ENCODE measurements at regions not wholly inside any gene's neighbourhood (a gene's known extent, or its start where the extent isn't known, plus 50 kb on each side); places are given as distances from the start of the nearest gene placed in this dataset.
A peak's percentile ranks its signal among the peaks of the same experiment; 100 is the strongest.
"Not testable (repeated sequence)": the region's sequence is repeated elsewhere in the genome, so short reads cannot be mapped to it uniquely, and the experiment has no call there.

DNA sequence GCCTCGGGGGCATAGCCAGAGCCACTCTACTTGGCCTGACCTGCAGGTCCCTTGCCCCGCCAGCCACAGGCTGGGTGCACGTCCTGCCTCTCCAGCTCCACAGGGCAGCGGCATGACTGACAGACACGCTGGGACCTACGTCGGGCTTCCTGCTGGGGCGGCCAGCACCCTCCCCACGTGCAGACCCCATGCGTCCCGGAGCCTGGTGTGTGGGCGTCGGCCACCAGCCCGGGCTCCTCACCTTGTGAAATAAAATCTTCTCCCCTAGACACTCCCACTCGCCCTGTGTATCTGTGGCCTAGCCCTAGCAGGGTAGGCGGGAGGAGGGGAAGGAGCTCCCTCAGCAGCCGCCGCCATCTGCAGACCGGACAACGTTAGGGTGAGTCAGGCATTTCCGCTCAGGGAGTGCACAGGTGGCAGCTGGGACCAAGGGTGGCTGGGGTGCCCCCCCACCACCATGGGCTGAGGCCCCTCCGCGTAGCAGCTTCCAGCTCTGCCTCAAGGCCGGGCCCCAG, 119.5 kb downstream of the IGLL1 start:
- H3K79me2 ChIP-seq (ENCODE audit: insufficient read depth, low read depth, low read length); H3K36me3 ChIP-seq (ENCODE audit: insufficient read depth, low read length); POLR2A ChIA-PET; BruUV-seq (replicated peaks); H3K4me2 ChIP-seq (ENCODE audit: low read length); H3K9me2 ChIP-seq (ENCODE audit: insufficient read depth, low read length); H3K4me1 ChIP-seq (ENCODE audit: insufficient read depth, low read length, poor library complexity, severe bottlenecking); H2AFZ ChIP-seq (ENCODE audit: low read length); CTCF ChIA-PET (ENCODE audit: unreplicated experiment); intact Hi-C loops (cut with micrococcal nuclease; ENCODE audit: unreplicated experiment); H4K20me1 ChIP-seq (ENCODE audit: insufficient read depth, low read length); H3K4me3 ChIP-seq (ENCODE audit: low read depth, low read length, poor library complexity, severe bottlenecking); H3K9me3 ChIP-seq (ENCODE audit: low read length); H3K27ac ChIP-seq (ENCODE audit: low read depth, low read length, poor library complexity, severe bottlenecking): not testable (repeated sequence)
- peak; percentile 16 for DNase-seq (ENCODE audit: low spot score)

DNA sequence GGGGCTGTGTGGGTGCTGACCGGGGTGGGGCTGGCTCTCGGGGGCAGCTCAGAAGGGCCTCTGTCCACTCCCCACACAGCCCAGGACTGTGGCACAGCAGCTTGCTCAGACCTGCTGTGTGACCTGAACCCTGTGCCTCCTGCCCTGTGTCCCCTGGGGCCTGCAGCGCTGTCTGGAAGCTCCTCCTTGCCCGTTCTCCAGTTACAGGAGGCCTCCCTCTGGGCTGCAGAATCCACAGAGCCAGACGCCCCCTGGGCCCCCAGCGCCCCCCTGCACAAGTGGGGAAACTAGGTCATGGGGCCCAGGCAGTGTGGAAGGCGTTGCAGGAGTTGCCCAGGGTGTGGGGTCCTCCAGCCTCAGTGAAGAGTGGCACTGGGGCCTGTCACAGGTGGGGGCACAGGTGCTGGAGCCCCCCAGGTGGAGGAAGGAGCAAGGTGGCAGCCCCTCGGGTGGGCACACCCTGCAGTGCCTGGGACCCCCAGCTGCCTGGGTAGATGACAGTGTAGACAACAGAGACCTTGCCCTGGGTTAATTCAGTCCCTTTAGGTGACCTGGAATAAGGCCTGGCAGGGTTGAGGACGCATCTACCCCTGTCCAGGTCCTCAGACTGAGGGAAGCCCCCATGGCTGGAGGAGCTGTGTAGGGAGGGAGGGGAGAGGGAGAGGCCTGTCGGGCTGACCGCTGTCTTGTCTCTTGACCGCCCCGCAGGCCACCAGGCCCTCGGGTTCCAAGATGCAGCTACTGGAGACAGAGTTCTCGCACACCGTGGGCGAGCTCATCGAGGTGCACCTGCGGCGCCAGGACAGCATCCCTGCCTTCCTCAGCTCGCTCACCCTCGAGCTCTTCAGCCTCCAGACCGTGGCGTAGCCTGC, 120.2 kb downstream of the IGLL1 start:
- POLR2A ChIA-PET; H3K9me2 ChIP-seq (ENCODE audit: insufficient read depth, low read length); CTCF ChIA-PET (ENCODE audit: unreplicated experiment); H2AFZ ChIP-seq (ENCODE audit: low read length); H3K79me2 ChIP-seq (ENCODE audit: insufficient read depth, low read depth, low read length); H4K20me1 ChIP-seq (ENCODE audit: insufficient read depth, low read length); H3K4me2 ChIP-seq (ENCODE audit: low read length); DNase-seq (ENCODE audit: low spot score); BruUV-seq (replicated peaks); intact Hi-C loops (cut with micrococcal nuclease; ENCODE audit: unreplicated experiment); H3K36me3 ChIP-seq (ENCODE audit: insufficient read depth, low read length); H3K27ac ChIP-seq (ENCODE audit: low read depth, low read length, poor library complexity, severe bottlenecking); H3K9me3 ChIP-seq (ENCODE audit: low read length); H3K4me3 ChIP-seq (ENCODE audit: low read depth, low read length, poor library complexity, severe bottlenecking); H3K4me1 ChIP-seq (ENCODE audit: insufficient read depth, low read length, poor library complexity, severe bottlenecking): not testable (repeated sequence)

DNA sequence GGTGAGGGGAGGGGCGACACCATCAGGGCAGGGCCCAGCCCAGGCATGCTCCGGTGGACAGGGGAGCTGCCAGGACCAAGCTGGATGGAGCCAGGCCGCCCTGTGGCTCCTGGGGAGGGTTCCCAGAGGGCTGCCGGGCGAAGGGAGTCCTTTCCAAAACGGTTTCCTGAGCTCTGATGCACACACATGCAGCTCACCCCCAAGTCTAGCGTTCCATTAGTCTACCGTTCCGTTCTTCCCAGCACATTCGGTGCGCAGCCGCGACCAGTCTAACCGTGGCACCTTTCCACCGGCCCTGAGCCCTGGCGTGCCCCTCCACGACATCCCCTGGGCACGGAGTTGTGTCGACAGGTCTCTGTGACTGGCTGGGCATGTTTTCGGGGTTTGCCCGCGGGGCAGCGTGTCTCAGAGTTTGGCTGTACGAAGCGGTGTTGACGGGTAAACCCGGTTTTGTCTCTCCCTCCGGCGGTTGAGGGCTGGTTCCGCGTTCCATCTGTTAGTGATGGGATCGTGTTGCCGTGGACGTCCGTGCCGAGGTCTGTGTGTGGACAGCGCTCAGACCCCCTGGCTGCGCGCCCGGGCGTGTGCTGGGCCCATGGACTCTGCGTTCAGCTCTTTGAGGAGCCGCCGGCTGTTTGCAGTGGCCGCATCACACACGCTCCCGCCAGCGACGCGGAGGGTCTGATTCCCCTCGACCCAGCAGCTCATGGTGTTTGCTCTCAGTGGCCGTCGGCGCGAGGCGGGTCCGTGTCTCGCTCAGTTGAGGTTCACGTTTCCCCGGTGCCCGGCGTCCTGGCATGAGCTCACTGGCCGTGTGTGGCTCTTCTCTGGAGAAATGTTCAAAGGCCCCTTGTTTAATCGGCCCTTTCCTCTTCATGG, 121.2 kb downstream of the IGLL1 start:
- no peak overlapping the region for H2AFZ ChIP-seq (ENCODE audit: low read length)
- intact Hi-C loops (cut with micrococcal nuclease; ENCODE audit: unreplicated experiment): no loop called here
- no peak overlapping the region for H3K4me3 ChIP-seq (ENCODE audit: low read depth, low read length, poor library complexity, severe bottlenecking)
- H3K9me3 ChIP-seq (ENCODE audit: low read length): no peaks in the 10 kb centered on the region
- no peaks in the 10 kb centered on the region for H3K9me2 ChIP-seq (ENCODE audit: insufficient read depth, low read length)
- no peak overlapping the region for H3K4me2 ChIP-seq (ENCODE audit: low read length)
- H3K27ac ChIP-seq (ENCODE audit: low read depth, low read length, poor library complexity, severe bottlenecking): no peak overlapping the region
- no peaks in the 10 kb centered on the region for H3K36me3 ChIP-seq (ENCODE audit: insufficient read depth, low read length)
- H3K79me2 ChIP-seq (ENCODE audit: insufficient read depth, low read depth, low read length): no peaks in the 10 kb centered on the region
- H3K4me1 ChIP-seq (ENCODE audit: insufficient read depth, low read length, poor library complexity, severe bottlenecking): no peaks in the 10 kb centered on the region
- DNase-seq (ENCODE audit: low spot score): no peak
- TF ChIP-seq, protein P1, sequence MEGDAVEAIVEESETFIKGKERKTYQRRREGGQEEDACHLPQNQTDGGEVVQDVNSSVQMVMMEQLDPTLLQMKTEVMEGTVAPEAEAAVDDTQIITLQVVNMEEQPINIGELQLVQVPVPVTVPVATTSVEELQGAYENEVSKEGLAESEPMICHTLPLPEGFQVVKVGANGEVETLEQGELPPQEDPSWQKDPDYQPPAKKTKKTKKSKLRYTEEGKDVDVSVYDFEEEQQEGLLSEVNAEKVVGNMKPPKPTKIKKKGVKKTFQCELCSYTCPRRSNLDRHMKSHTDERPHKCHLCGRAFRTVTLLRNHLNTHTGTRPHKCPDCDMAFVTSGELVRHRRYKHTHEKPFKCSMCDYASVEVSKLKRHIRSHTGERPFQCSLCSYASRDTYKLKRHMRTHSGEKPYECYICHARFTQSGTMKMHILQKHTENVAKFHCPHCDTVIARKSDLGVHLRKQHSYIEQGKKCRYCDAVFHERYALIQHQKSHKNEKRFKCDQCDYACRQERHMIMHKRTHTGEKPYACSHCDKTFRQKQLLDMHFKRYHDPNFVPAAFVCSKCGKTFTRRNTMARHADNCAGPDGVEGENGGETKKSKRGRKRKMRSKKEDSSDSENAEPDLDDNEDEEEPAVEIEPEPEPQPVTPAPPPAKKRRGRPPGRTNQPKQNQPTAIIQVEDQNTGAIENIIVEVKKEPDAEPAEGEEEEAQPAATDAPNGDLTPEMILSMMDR (conservative IDR thresholded peaks at IDR 0.05; ENCODE audit: low read length): no peak
- TF ChIP-seq EZH2phosphoT487 (IDR thresholded peaks at IDR 0.05; ENCODE audit: borderline replicate concordance, low read depth, low read length): no peak
- no TSS peak for BruUV-seq (replicated peaks)
- POLR2A ChIA-PET: no interaction called here
- no peaks in the 10 kb centered on the region for H4K20me1 ChIP-seq (ENCODE audit: insufficient read depth, low read length)
- CTCF ChIA-PET (ENCODE audit: unreplicated experiment): no interaction called here

Data from OCI-LY7 (cell line).